SU-DHL-6 (cell line): ENCODE measurements at regions not wholly inside any gene's neighbourhood (a gene's known extent, or its start where the extent isn't known, plus 50 kb on each side); places are given as distances from the start of the nearest gene placed in this dataset.

Experiments used
- EZH2phosphoT487 ChIP-seq: fragments of 200-600 bp; sonication (generic), shearing (Covaris generic); conservative IDR thresholded peaks from 2 replicates; pipeline ENCODE4 v1.6.1; 2018; ENCODE audit warnings: mild to moderate bottlenecking, antibody characterized with exemption, low read length, moderate library complexity, mixed read lengths
- TF ChIP-seq, protein P1 (sequence below): fragments of 200-600 bp; sonication (generic); IDR thresholded peaks from one replicate; pipeline ENCODE4 v1.5.1; 2017; ENCODE audit warnings: antibody characterized with exemption, mild to moderate bottlenecking, low read length, moderate library complexity; ENCODE audit not compliant: insufficient read depth, poor library complexity, severe bottlenecking

GRCh38 chr22:22823131-22823810 is 64.3 kb upstream of the IGLL5 start:
- TF ChIP-seq, protein P1, sequence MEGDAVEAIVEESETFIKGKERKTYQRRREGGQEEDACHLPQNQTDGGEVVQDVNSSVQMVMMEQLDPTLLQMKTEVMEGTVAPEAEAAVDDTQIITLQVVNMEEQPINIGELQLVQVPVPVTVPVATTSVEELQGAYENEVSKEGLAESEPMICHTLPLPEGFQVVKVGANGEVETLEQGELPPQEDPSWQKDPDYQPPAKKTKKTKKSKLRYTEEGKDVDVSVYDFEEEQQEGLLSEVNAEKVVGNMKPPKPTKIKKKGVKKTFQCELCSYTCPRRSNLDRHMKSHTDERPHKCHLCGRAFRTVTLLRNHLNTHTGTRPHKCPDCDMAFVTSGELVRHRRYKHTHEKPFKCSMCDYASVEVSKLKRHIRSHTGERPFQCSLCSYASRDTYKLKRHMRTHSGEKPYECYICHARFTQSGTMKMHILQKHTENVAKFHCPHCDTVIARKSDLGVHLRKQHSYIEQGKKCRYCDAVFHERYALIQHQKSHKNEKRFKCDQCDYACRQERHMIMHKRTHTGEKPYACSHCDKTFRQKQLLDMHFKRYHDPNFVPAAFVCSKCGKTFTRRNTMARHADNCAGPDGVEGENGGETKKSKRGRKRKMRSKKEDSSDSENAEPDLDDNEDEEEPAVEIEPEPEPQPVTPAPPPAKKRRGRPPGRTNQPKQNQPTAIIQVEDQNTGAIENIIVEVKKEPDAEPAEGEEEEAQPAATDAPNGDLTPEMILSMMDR = no peak
- TF ChIP-seq EZH2phosphoT487 = no peak
